ENCODE measurements at regions not wholly inside any gene's neighbourhood (a gene's known extent, or its start where the extent isn't known, plus 50 kb on each side); places are given as distances from the start of the nearest gene placed in this dataset.

GRCh38 chr2:128536925-128537620 is 218.4 kb upstream of the HS6ST1 start:
- intact Hi-C loops (cut with DNase I), result no loop called here
- DNase-seq (ENCODE audit: low spot score), result no peak

GRCh38 chr2:128537646-128538045 is 219.0 kb upstream of the HS6ST1 start:
- intact Hi-C loops (cut with DNase I), result no loop called here
- DNase-seq (ENCODE audit: low spot score), result no peak

GRCh38 chr2:128538396-128538795 is 219.7 kb upstream of the HS6ST1 start:
- intact Hi-C loops (cut with DNase I), result no loop called here
- no peak for DNase-seq (ENCODE audit: low spot score)

GRCh38 chr2:128540670-128541069 is 222.0 kb upstream of the HS6ST1 start:
- intact Hi-C loops (cut with DNase I), result no loop called here
- DNase-seq (ENCODE audit: low spot score), result no peak

GRCh38 chr2:128541448-128541847 is 222.8 kb upstream of the HS6ST1 start:
- intact Hi-C loops (cut with DNase I), result no loop called here
- DNase-seq (ENCODE audit: low spot score), result no peak

- no peak for DNase-seq (ENCODE audit: low spot score)
- intact Hi-C loops (cut with DNase I), result no loop called here
Observed at GRCh38 chr2:128543036-128543435, 224.4 kb upstream of the HS6ST1 start.

DNA sequence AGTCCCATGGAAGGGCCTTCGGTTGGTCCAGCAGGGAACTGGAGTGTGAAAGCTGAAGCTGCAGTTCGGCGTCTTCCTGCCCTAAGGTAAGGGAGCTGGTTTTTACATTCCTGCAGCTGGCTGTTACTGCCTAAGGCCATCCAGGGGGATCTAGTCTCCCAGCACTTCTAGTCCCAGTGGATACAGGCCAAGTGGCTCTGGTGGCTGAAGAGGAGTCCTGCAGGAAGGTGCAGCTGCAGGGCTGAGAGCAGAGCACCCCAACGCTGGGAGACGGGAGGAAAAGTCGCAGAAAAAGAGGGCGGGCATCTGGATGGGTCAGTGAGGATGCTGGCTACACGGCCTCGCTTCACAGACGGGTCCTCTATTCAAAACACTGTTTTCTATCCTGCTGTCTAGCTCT is 225.0 kb upstream of the HS6ST1 start:
- no peak for DNase-seq (ENCODE audit: low spot score)

DNA sequence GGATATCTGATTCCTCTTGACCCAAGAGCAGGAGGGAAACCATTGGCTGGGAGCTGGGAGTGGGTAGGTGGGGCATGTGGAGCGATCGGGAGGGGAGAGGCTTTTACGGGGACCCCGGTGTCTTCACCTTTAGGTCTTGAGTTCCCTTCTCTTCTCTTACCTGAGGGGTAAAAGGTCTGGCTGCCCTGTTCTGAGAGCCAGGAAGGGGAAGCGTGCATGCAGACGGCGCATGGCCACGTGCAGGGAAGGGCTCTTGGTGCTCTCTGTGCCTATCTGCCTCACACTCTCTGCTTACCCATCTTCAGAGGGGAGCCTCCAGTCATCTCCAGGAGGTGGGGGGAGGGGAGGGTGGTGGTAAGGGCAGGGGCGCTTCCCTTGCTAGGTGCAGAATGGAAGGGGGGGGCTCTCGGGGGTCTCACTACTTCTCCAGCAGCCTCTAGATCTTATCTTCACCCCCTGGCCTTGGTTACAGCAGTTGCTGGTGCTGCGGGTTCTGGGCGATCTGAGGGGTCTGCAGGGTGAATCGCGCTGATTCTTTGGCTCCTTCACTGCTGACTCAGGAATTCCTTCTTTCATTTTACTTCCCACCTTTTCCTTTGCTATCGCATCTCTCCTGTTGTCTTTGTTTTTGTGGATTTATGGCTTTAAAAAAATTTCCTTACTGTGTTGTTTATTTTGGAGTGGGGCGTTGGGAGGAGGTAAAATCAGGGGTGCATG is 225.8 kb upstream of the HS6ST1 start:
- intact Hi-C loops (cut with DNase I), result no loop called here
- DNase-seq (ENCODE audit: low spot score), result no peak

More for the DNA sequence above, 225.0 kb upstream of the HS6ST1 start:
- intact Hi-C loops (cut with DNase I), result no loop called here

DNA sequence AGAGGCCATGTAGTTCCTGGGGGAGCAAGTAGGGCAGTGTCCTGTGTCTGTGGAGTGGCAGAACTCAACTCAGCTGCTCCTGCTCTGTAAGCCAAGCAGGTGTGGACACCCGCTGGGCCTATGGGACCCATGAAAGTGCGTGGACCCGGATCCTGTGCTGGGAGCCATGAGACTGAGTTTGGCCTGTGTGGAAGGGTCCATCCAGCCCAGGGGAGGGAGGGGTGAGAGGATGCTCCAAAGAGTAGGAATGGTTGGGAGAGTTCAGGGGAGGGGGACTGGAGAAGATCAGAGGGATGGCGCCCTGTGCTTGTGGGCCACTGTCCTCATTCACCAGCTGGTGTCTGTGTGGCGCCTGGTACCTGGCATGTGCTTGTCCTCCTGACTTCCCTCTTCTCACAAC is 226.4 kb upstream of the HS6ST1 start:
- intact Hi-C loops (cut with DNase I), result no loop called here
- DNase-seq (ENCODE audit: low spot score), result no peak

DNA sequence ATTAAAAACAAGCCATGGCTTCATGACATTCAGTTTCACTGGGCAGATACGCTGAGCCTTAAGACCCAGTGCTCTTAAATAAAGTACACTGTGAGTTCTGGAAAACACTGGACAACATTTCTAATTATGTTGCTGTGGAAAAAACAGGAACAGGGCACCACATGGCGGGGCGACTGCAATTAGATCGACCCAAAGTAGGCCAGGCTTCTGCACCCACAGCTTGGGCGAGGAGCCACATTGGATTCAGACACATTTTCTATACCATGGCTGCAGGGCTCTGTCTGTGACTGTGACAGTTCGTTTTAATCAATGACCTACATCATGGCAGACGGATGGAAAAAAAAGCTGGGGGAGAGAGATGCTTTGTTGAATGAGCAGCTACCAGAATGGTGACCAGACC is 227.2 kb upstream of the HS6ST1 start:
- intact Hi-C loops (cut with DNase I), result no loop called here
- DNase-seq (ENCODE audit: low spot score), result no peak

- DNase-seq (ENCODE audit: low spot score), result no peak
- intact Hi-C loops (cut with DNase I), result no loop called here
Observed at GRCh38 chr2:128547667-128548066, 229.0 kb upstream of the HS6ST1 start.

DNA sequence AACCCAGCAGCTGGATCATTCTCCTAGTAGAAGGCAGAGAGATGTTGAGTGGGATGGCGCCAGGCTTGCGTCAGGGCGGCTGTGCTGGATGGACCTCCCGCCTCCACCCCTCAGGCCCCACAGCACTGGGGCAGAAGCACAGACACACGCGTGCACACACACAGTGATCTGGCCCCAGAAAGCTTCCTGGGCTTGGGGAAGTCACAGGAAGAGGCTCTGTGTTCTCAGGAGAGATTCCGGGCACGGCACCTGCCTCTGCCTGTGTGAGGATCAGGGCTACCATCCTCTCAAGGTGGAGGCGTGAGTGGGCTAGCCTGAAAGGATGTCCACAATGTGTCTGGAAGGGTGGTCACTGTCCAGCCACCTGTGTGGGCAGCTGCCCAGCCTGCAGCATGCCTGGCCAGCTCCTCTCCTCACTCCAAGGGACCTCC is 229.8 kb upstream of the HS6ST1 start:
- no peak for DNase-seq (ENCODE audit: low spot score)
- intact Hi-C loops (cut with DNase I), result no loop called here

GRCh38 chr2:128549094-128549493 is 230.4 kb upstream of the HS6ST1 start:
- intact Hi-C loops (cut with DNase I), result no loop called here
- no peak for DNase-seq (ENCODE audit: low spot score)

- intact Hi-C loops (cut with DNase I), result no loop called here
- DNase-seq (ENCODE audit: low spot score), result no peak
Observed at GRCh38 chr2:128549646-128550260, 231.1 kb upstream of the HS6ST1 start.

DNA sequence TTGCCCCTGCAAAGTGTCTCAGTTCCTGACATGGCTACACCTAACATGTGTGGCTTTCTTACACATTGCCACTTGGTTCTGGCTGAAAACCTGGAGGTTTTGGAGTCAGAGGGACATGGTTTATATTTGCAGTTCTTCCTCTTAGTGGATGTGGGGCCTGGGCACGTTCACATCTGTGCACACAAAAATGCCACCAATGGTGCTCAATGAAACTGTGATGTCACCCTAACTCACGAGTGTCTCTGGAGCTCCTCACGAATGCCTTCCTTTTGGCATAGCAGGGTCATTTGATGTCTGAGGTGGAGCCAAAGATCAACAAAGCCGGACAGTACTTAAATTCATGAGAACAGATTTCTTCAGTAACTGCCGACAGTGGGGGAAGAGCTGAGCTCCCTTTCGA is 231.7 kb upstream of the HS6ST1 start:
- intact Hi-C loops (cut with DNase I), result no loop called here
- DNase-seq (ENCODE audit: low spot score), result no peak

DNA sequence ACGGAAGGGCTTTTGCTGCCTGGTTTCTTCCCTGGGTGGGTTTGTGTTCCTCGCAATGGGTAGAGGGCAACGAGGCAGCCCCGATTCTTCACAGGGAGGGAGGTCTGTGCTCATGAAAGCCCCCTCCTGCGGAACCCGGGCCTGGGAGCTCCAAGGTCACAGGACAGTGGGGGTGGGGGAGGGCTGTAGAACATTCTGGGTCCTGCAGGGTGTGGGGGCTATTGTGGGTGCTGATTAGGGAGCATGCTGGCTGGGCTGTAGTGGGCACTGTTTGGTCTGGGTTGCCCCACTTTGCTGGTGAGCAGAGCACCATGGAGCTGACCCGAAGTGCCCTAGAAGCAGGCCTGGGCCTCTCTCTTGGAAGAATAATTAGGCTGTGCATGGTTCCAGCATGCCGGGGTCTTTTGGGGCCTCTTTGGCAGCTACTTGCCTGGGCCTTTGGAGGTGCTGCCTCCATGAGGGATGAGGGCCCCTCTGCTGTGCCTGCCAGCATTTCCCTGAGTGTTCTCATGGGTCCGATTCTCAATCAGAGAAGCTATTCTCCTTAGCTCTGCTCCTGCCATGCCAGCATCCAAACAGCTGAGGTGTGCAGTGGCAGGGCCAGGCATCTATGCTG is 232.2 kb upstream of the HS6ST1 start:
- no peak for DNase-seq (ENCODE audit: low spot score)
- intact Hi-C loops (cut with DNase I), result no loop called here

DNA sequence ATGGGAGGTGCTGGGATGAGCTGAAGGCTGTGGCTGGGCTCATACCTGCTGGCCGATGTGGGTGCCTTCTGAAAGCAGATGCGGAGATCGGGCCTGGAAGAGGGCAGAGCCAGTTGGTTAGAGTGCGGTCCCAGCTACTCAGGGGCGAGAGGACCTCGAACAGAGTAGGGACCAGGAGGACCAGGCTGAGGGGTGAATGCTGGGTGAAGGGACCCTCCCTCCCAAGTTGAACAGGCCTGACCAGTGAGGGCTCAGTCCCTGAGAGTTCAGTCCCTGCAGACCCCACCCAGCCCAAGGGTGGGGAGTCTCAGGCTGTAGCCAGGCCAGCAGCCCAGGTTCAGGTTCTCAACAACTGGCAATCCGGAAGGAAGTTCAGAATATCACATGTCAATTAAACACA is 232.8 kb upstream of the HS6ST1 start:
- intact Hi-C loops (cut with DNase I), result no loop called here
- no peak for DNase-seq (ENCODE audit: low spot score)

DNA sequence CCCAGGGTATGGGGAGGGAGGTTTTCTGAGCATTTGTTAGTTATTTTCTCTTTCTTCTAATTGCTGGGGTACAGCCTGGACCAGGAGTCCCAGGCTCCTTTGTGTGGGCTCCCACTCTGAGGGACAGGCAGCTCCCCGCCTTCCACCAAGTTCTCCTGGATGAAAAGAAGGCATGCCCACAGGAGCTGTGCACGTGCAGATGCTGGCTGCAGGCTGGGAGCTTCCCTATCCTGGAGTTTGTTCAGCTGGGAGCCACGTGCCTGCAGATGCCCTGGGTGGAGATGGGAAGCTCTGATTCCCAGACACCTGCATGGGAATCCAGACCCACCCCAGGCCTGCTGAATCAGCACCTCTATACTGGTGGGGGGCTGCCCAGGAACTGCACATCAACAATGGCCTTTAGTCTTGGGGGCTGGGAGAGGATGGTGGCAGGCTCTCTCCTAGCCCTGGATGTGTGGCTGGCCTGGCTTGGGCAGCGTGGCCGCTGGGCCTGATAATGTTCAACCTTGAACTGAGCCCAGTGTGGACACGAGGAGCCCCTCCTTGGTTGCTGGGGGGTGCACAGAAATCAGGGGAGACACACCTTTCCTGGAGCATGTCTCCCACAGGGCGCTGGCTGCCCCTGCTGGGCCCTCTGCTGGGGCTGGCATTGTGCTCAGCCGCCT is 233.6 kb upstream of the HS6ST1 start:
- intact Hi-C loops (cut with DNase I), result no loop called here
- DNase-seq (ENCODE audit: low spot score), result no peak

GRCh38 chr2:128552806-128553551 is 234.3 kb upstream of the HS6ST1 start:
- no peak for DNase-seq (ENCODE audit: low spot score)

More at GRCh38 chr2:128552806-128553551, 234.3 kb upstream of the HS6ST1 start:
- intact Hi-C loops (cut with DNase I), result no loop called here
